Lung (tissue), 11 donors: ENCODE measurements at regions not wholly inside any gene's neighbourhood (a gene's known extent, or its start where the extent isn't known, plus 50 kb on each side); places are given as distances from the start of the nearest gene placed in this dataset.

Experiments
- ATAC-seq: fragments of 200-7000 bp; cut with Tn5 transposase; one replicate; pipeline ENCODE4 v1.9.1; 2020; ENCODE audit warnings: moderate number of reproducible peaks; ENCODE audit not compliant: insufficient read depth, low FRiP score
- DNase-seq, 3 donors: peaks; one replicate each; pipeline ENCODE4 v3.0.0-alpha.2; 2013 to 2017
- H3K27ac ChIP-seq, 2 donors: one replicate each; pipeline ENCODE4 v1.5.1; 2013; ENCODE audit warnings: mild to moderate bottlenecking in 2 of 2, moderate library complexity in 2 of 2, control low read depth in 1 of 2, inconsistent platforms in 1 of 2, low read depth in 1 of 2, low read length in 1 of 2
- H3K27me3 ChIP-seq, 3 donors: one replicate each; pipeline ENCODE4 v1.5.1; 2013; ENCODE audit warnings: low read length in 2 of 3; ENCODE audit not compliant: control insufficient read depth in 3 of 3, insufficient read depth in 3 of 3
- H3K36me3 ChIP-seq, 4 donors: one replicate each; pipeline ENCODE4 v1.5.1; 2013; ENCODE audit warnings: low read length in 4 of 4, mild to moderate bottlenecking in 1 of 4, moderate library complexity in 1 of 4; ENCODE audit not compliant: control insufficient read depth in 4 of 4, insufficient read depth in 4 of 4
- H3K4me1 ChIP-seq, 5 donors: one replicate each; pipeline ENCODE4 v1.5.1; 2013; ENCODE audit warnings: low read length in 5 of 5, mild to moderate bottlenecking in 2 of 5, moderate library complexity in 1 of 5; ENCODE audit not compliant: control insufficient read depth in 5 of 5, insufficient read depth in 5 of 5
- H3K4me3 ChIP-seq: one replicate; pipeline ENCODE4 v1.5.1; 2013; ENCODE audit warnings: mild to moderate bottlenecking, control low read depth, moderate library complexity
- H3K9ac ChIP-seq, 2 donors: one replicate each; pipeline ENCODE4 v1.5.1; 2013; ENCODE audit warnings: low read length in 2 of 2, control low read depth in 1 of 2; ENCODE audit not compliant: insufficient read depth in 1 of 2
- H3K9me3 ChIP-seq, 4 donors: one replicate each; pipeline ENCODE4 v1.5.1; 2013; ENCODE audit warnings: low read length in 3 of 4, mild to moderate bottlenecking in 1 of 4, moderate library complexity in 1 of 4; ENCODE audit not compliant: control insufficient read depth in 4 of 4, insufficient read depth in 3 of 4
- CTCF ChIP-seq: IDR thresholded peaks from 2 replicates; pipeline ENCODE4 v1.5.1; 2012; ENCODE audit warnings: mild to moderate bottlenecking; ENCODE audit errors: control extremely low read depth, extremely low read depth
- WGBS, 2 donors: extraction: QIAGEN DNeasy Blood & Tissue Kit; methylation state at CpG; one replicate each; pipeline ENCODE4 v1.1.7; 2013; 5-methylcytosine and 5-hydroxymethylcytosine counted together
- donor health status: control.
- donor health status: control.
- donor health status: Bipolar disorder and iron deficiency.
- donor health status: healthy.
- donor health status: DM: yes; HTN: yes; CAD: no.

GRCh38 chr4:96895826-96896225 is 1055.9 kb downstream of the PDHA2 start:
- ATAC-seq = no peak
- H3K27ac ChIP-seq = no peak overlapping the region
- H3K27me3 ChIP-seq = no peaks in the 10 kb centered on the region
- no peaks in the 10 kb centered on the region for H3K36me3 ChIP-seq
- no peaks in the 10 kb centered on the region for H3K9me3 ChIP-seq
- H3K4me1 ChIP-seq = no peaks in the 10 kb centered on the region
- 91 to 95% methylated on average over 1 of the region's 1 CpG for WGBS, 2 donors
- no peak for DNase-seq
- TF ChIP-seq CTCF = no peak
- no peak overlapping the region for H3K9ac ChIP-seq
- no peak overlapping the region for H3K4me3 ChIP-seq

GRCh38 chr4:96912716-96913115 is 1072.8 kb downstream of the PDHA2 start:
- H3K27me3 ChIP-seq = no peaks in the 10 kb centered on the region
- TF ChIP-seq CTCF = no peak
- no peaks in the 10 kb centered on the region for H3K9me3 ChIP-seq
- H3K27ac ChIP-seq = no peak overlapping the region
- 88 to 89% methylated on average over 3 of the region's 3 CpGs for WGBS, 2 donors
- H3K9ac ChIP-seq = no peak overlapping the region
- peaks cover 0 to 2% (median 0%) of the 10 kb centered on the region in 5 donors for H3K4me1 ChIP-seq
- ATAC-seq = no peak
- no peak overlapping the region for H3K4me3 ChIP-seq
- no peak for DNase-seq
- no peaks in the 10 kb centered on the region for H3K36me3 ChIP-seq

GRCh38 chr4:96913441-96914080 is 1073.7 kb downstream of the PDHA2 start:
- Histone ChIP-seq H3K4me1 (peaks cover 0 to 2% (median 0%) of the 10 kb centered on the region in 5 donors), H3K27me3 (no peaks in the 10 kb centered on the region), H3K9me3 (no peaks in the 10 kb centered on the region), H3K36me3 (no peaks in the 10 kb centered on the region), H3K4me3 (no peak overlapping the region), H3K27ac (no peak overlapping the region), H3K9ac (no peak overlapping the region)
- DNase-seq (peak in 2 of 3 donors; percentile 3 to 35), ATAC-seq (no peak)
- 71 to 79% methylated on average over 2 of the region's 2 CpGs for WGBS, 2 donors
- no peak for TF ChIP-seq CTCF

GRCh38 chr4:96916711-96917110 is 1076.8 kb downstream of the PDHA2 start:
- H3K4me3 ChIP-seq = no peak overlapping the region
- H3K36me3 ChIP-seq = no peaks in the 10 kb centered on the region
- no peaks in the 10 kb centered on the region for H3K9me3 ChIP-seq
- no peaks in the 10 kb centered on the region for H3K27me3 ChIP-seq
- WGBS, 2 donors = 63 to 79% methylated on average over 5 of the region's 5 CpGs
- H3K4me1 ChIP-seq = peaks cover 0 to 2% (median 0%) of the 10 kb centered on the region in 5 donors
- H3K9ac ChIP-seq = no peak overlapping the region
- no peak for TF ChIP-seq CTCF
- ATAC-seq = no peak
- no peak for DNase-seq
- no peak overlapping the region for H3K27ac ChIP-seq
